H1 (cell line): ENCODE measurements at regions not wholly inside any gene's neighbourhood (a gene's known extent, or its start where the extent isn't known, plus 50 kb on each side); places are given as distances from the start of the nearest gene placed in this dataset.

Experiments used
- ASH2L ChIP-seq: fragments of 200-600, 300-600 bp; sonication (generic); IDR thresholded peaks from one replicate; pipeline ENCODE4 v1.7.1; 2017; ENCODE audit warnings: low read length
- CHD7 ChIP-seq: fragments of 300-600 bp; sonication (generic); IDR thresholded peaks from 2 replicates; pipeline ENCODE4 v1.7.1; 2012; ENCODE audit warnings: low read length, moderate library complexity, mild to moderate bottlenecking, inconsistent platforms; ENCODE audit not compliant: insufficient replicate concordance
- EGR1 ChIP-seq: IDR thresholded peaks from 2 replicates; pipeline ENCODE4 v1.6.1; 2011; ENCODE audit warnings: low read depth, low read length, borderline replicate concordance
- POLR2A ChIP-seq, 2 experiments: IDR thresholded peaks; 1 replicate in 1 of 2; 2 replicates in 1 of 2; pipeline ENCODE4 v1.6.1; 2011; ENCODE audit warnings: low read depth in 2 of 2, low read length in 2 of 2, mild to moderate bottlenecking in 2 of 2; ENCODE audit errors: control extremely low read depth in 1 of 2
- SIRT6 ChIP-seq: IDR thresholded peaks from one replicate; pipeline ENCODE4 v1.7.1; 2012; ENCODE audit warnings: low read length, inconsistent platforms
- SIX5 ChIP-seq: IDR thresholded peaks from 2 replicates; pipeline ENCODE4 v1.6.1; 2011; ENCODE audit warnings: mild to moderate bottlenecking, low read depth, low read length

GRCh38 chr3:139252719-139253118, 91.1 kb upstream of the MRPS22 start (continued):
- no peak for TF ChIP-seq CHD7
- no peak for TF ChIP-seq POLR2A (IDR thresholded peaks at IDR 0.05; ENCODE audit: control extremely low read depth in 1 of 2, low read depth in 2 of 2, low read length in 2 of 2)
- TF ChIP-seq EGR1, result no peak
- TF ChIP-seq SIX5, result no peak
- TF ChIP-seq ASH2L, result no peak
- no peak for TF ChIP-seq SIRT6
